Activated T-helper 2 cell treated with anti-CD3 and anti-CD28 coated beads, Interferon-gamma antibody, Interleukin-2, Interleukin-4, amounts not matched to agents 10 μg/mL and 5 μg/mL and 100 μg/mL, durations not matched to agents 14 hours and 24 hours and 36 hours (primary cell): ENCODE measurements at regions not wholly inside any gene's neighbourhood (a gene's known extent, or its start where the extent isn't known, plus 50 kb on each side); places are given as distances from the start of the nearest gene placed in this dataset.

Source experiments
- DNase-seq: peaks from one replicate; pipeline ENCODE4 v3.0.0; 2021; ENCODE audit warnings: low spot score
- H3K27ac Mint-ChIP-seq: one replicate; pipeline ENCODE4 v1.8.0; 2021; ENCODE audit warnings: mixed read lengths
- H3K27me3 Mint-ChIP-seq: one replicate; pipeline ENCODE4 v1.8.0; 2021; ENCODE audit warnings: low read depth, mixed read lengths
- H3K36me3 Mint-ChIP-seq: one replicate; pipeline ENCODE4 v1.8.0; 2021; ENCODE audit warnings: low read depth, mixed read lengths
- H3K4me1 Mint-ChIP-seq: one replicate; pipeline ENCODE4 v1.8.0; 2021; ENCODE audit warnings: low read depth, mixed read lengths
- H3K4me3 Mint-ChIP-seq: one replicate; pipeline ENCODE4 v1.8.0; 2021; ENCODE audit warnings: low read depth, mild to moderate bottlenecking, moderate library complexity, mixed read lengths
- H3K9me3 Mint-ChIP-seq: one replicate; pipeline ENCODE4 v1.8.0; 2021; ENCODE audit warnings: mixed read lengths
- intact Hi-C: fragments of 100-400 bp; cut with micrococcal nuclease; formaldehyde crosslinking; loops from one replicate; pipeline ENCODE4 v1.15.1; 2023

GRCh38 chr16:5709889-5710288, 612.3 kb upstream of the EEF2KMT start:
- H3K4me3 Mint-ChIP-seq, result no peak overlapping the region
- no peaks in the 10 kb centered on the region for H3K27me3 Mint-ChIP-seq
- H3K4me1 Mint-ChIP-seq, result no peaks in the 10 kb centered on the region
- no peak for DNase-seq
- no peak overlapping the region for H3K27ac Mint-ChIP-seq
- no peaks in the 10 kb centered on the region for H3K36me3 Mint-ChIP-seq
- intact Hi-C loops, result no loop called here
- peaks cover 75% of the 10 kb centered on the region for H3K9me3 Mint-ChIP-seq

- peaks cover 79% of the 10 kb centered on the region for H3K9me3 Mint-ChIP-seq
- no peak overlapping the region for H3K27ac Mint-ChIP-seq
- no peak overlapping the region for H3K4me3 Mint-ChIP-seq
These were observed 608.6 kb upstream of the EEF2KMT start for GRCh38 chr16:5706211-5706610.

GRCh38 chr16:5704271-5704670, 606.7 kb upstream of the EEF2KMT start:
- Mint-ChIP-seq H3K27me3 (no peaks in the 10 kb centered on the region), H3K36me3 (no peaks in the 10 kb centered on the region), H3K9me3 (peaks cover 77% of the 10 kb centered on the region), H3K4me3 (no peak overlapping the region), H3K27ac (no peak overlapping the region), H3K4me1 (no peaks in the 10 kb centered on the region)
- intact Hi-C loops, result no loop called here
- no peak for DNase-seq

More at GRCh38 chr16:5706211-5706610, 608.6 kb upstream of the EEF2KMT start:
- Mint-ChIP-seq H3K36me3 (no peaks in the 10 kb centered on the region), H3K4me1 (no peaks in the 10 kb centered on the region), H3K27me3 (no peaks in the 10 kb centered on the region)
- DNase-seq, result no peak
- intact Hi-C loops, result no loop called here

- Mint-ChIP-seq H3K4me1 (no peaks in the 10 kb centered on the region), H3K9me3 (peaks cover 22% of the 10 kb centered on the region), H3K27me3 (no peaks in the 10 kb centered on the region), H3K4me3 (no peak overlapping the region), H3K36me3 (no peaks in the 10 kb centered on the region), H3K27ac (no peak overlapping the region)
- intact Hi-C loops, result no loop called here
- DNase-seq, result no peak
These were observed 595.8 kb upstream of the EEF2KMT start for GRCh38 chr16:5693426-5693825.

GRCh38 chr16:5681966-5682365, 584.4 kb upstream of the EEF2KMT start:
- no peaks in the 10 kb centered on the region for H3K4me1 Mint-ChIP-seq
- no peaks in the 10 kb centered on the region for H3K36me3 Mint-ChIP-seq
- no peak overlapping the region for H3K27ac Mint-ChIP-seq
- DNase-seq, result no peak
- intact Hi-C loops, result no loop called here
- H3K4me3 Mint-ChIP-seq, result no peak overlapping the region
- H3K9me3 Mint-ChIP-seq, result peaks cover 28% of the 10 kb centered on the region
- no peaks in the 10 kb centered on the region for H3K27me3 Mint-ChIP-seq

GRCh38 chr16:5678371-5678770, 580.8 kb upstream of the EEF2KMT start:
- peaks cover 32% of the 10 kb centered on the region for H3K9me3 Mint-ChIP-seq
- no peak overlapping the region for H3K4me3 Mint-ChIP-seq
- H3K4me1 Mint-ChIP-seq, result no peaks in the 10 kb centered on the region
- intact Hi-C loops, result no loop called here
- no peaks in the 10 kb centered on the region for H3K36me3 Mint-ChIP-seq
- DNase-seq, result no peak
- H3K27ac Mint-ChIP-seq, result no peak overlapping the region
- no peaks in the 10 kb centered on the region for H3K27me3 Mint-ChIP-seq

GRCh38 chr16:5671421-5671820, 573.8 kb upstream of the EEF2KMT start:
- Mint-ChIP-seq H3K36me3 (no peaks in the 10 kb centered on the region), H3K4me1 (no peaks in the 10 kb centered on the region), H3K4me3 (no peak overlapping the region), H3K9me3 (peaks cover 4% of the 10 kb centered on the region), H3K27ac (no peak overlapping the region), H3K27me3 (no peaks in the 10 kb centered on the region)
- intact Hi-C loops, result no loop called here
- no peak for DNase-seq

- no peaks in the 10 kb centered on the region for H3K27me3 Mint-ChIP-seq
- H3K27ac Mint-ChIP-seq, result no peak overlapping the region
- no peak overlapping the region for H3K4me3 Mint-ChIP-seq
- H3K9me3 Mint-ChIP-seq, result peaks cover 4% of the 10 kb centered on the region
- intact Hi-C loops, result no loop called here
- no peaks in the 10 kb centered on the region for H3K4me1 Mint-ChIP-seq
- no peak for DNase-seq
- no peaks in the 10 kb centered on the region for H3K36me3 Mint-ChIP-seq
These were observed 572.6 kb upstream of the EEF2KMT start for GRCh38 chr16:5670198-5670597.

- H3K27me3 Mint-ChIP-seq, result no peaks in the 10 kb centered on the region
- peaks cover 2% of the 10 kb centered on the region for H3K9me3 Mint-ChIP-seq
- H3K27ac Mint-ChIP-seq, result no peak overlapping the region
- no peak overlapping the region for H3K4me3 Mint-ChIP-seq
- no peaks in the 10 kb centered on the region for H3K36me3 Mint-ChIP-seq
- intact Hi-C loops, result no loop called here
- no peak for DNase-seq
- no peaks in the 10 kb centered on the region for H3K4me1 Mint-ChIP-seq
These were observed 571.0 kb upstream of the EEF2KMT start for GRCh38 chr16:5668553-5668952.

GRCh38 chr16:5665834-5666233, 568.2 kb upstream of the EEF2KMT start:
- Mint-ChIP-seq H3K27ac (no peak overlapping the region), H3K36me3 (no peaks in the 10 kb centered on the region), H3K27me3 (no peaks in the 10 kb centered on the region), H3K4me3 (no peak overlapping the region), H3K4me1 (no peaks in the 10 kb centered on the region), H3K9me3 (peaks cover 4% of the 10 kb centered on the region)
- intact Hi-C loops, result no loop called here
- no peak for DNase-seq

- H3K4me1 Mint-ChIP-seq, result no peaks in the 10 kb centered on the region
- no peaks in the 10 kb centered on the region for H3K36me3 Mint-ChIP-seq
- no peak overlapping the region for H3K27ac Mint-ChIP-seq
- H3K4me3 Mint-ChIP-seq, result no peak overlapping the region
- intact Hi-C loops, result no loop called here
- DNase-seq, result no peak
- peaks cover 10% of the 10 kb centered on the region for H3K9me3 Mint-ChIP-seq
- no peaks in the 10 kb centered on the region for H3K27me3 Mint-ChIP-seq
These were observed 556.2 kb upstream of the EEF2KMT start for GRCh38 chr16:5653789-5654188.

GRCh38 chr16:5653041-5653440, 555.4 kb upstream of the EEF2KMT start:
- intact Hi-C loops, result no loop called here
- H3K4me1 Mint-ChIP-seq, result no peaks in the 10 kb centered on the region
- no peak overlapping the region for H3K27ac Mint-ChIP-seq
- H3K4me3 Mint-ChIP-seq, result no peak overlapping the region
- no peak for DNase-seq
- no peaks in the 10 kb centered on the region for H3K27me3 Mint-ChIP-seq
- H3K9me3 Mint-ChIP-seq, result peaks cover 10% of the 10 kb centered on the region
- no peaks in the 10 kb centered on the region for H3K36me3 Mint-ChIP-seq

GRCh38 chr16:5649762-5650743, 552.5 kb upstream of the EEF2KMT start:
- intact Hi-C loops, result no loop called here
- Mint-ChIP-seq H3K4me1 (no peaks in the 10 kb centered on the region), H3K36me3 (no peaks in the 10 kb centered on the region)

More at GRCh38 chr16:5649762-5650743, 552.5 kb upstream of the EEF2KMT start:
- H3K9me3 Mint-ChIP-seq, result peaks cover 6% of the 10 kb centered on the region
- H3K27ac Mint-ChIP-seq, result no peak overlapping the region
- H3K4me3 Mint-ChIP-seq, result no peak overlapping the region
- no peaks in the 10 kb centered on the region for H3K27me3 Mint-ChIP-seq
- no peak for DNase-seq
